Nephron (organoid): ENCODE measurements at regions not wholly inside any gene's neighbourhood (a gene's known extent, or its start where the extent isn't known, plus 50 kb on each side); places are given as distances from the start of the nearest gene placed in this dataset.

Experiments
- H3K27ac Mint-ChIP-seq, 3 experiments: 2 replicates each; pipeline ENCODE4 v1.8.0; 2020; ENCODE audit warnings: mixed read lengths in 3 of 3, mild to moderate bottlenecking in 2 of 3, moderate library complexity in 1 of 3
- H3K27me3 Mint-ChIP-seq: 2 replicates; pipeline ENCODE4 v1.8.0; 2021; ENCODE audit warnings: low read depth, mild to moderate bottlenecking, moderate library complexity, mixed read lengths
- H3K36me3 Mint-ChIP-seq: 2 replicates; pipeline ENCODE4 v1.8.0; 2020; ENCODE audit warnings: low read depth, mixed read lengths
- H3K4me1 Mint-ChIP-seq: 2 replicates; pipeline ENCODE4 v1.8.0; 2020; ENCODE audit warnings: mixed read lengths
- H3K4me3 Mint-ChIP-seq, 3 experiments: 2 replicates each; pipeline ENCODE4 v1.8.0; 2020; ENCODE audit warnings: mild to moderate bottlenecking in 3 of 3, mixed read lengths in 3 of 3, moderate library complexity in 2 of 3
- H3K9me3 Mint-ChIP-seq: 2 replicates; pipeline ENCODE4 v1.8.0; 2020; ENCODE audit warnings: mixed read lengths
- CTCF ChIP-seq, 3 experiments: fragments of 200-600 bp; sonication (generic); IDR thresholded peaks; one replicate each; pipeline ENCODE4 v1.5.0; 2021; ENCODE audit warnings: antibody characterized with exemption in 3 of 3; ENCODE audit not compliant: unreplicated experiment in 3 of 3

GRCh38 chr13:59205501-59205900 is 958.2 kb downstream of the DIAPH3 start:
- H3K36me3 Mint-ChIP-seq, result no peaks in the 10 kb centered on the region
- no peak overlapping the region for H3K27ac Mint-ChIP-seq
- no peak for TF ChIP-seq CTCF (IDR thresholded peaks at IDR 0.05; ENCODE audit: unreplicated experiment in 3 of 3)
- no peaks in the 10 kb centered on the region for H3K27me3 Mint-ChIP-seq
- H3K9me3 Mint-ChIP-seq, result peaks cover 9% of the 10 kb centered on the region
- H3K4me1 Mint-ChIP-seq, result peaks cover 20% of the 10 kb centered on the region
- no peak overlapping the region for H3K4me3 Mint-ChIP-seq

GRCh38 chr13:59208405-59209195 is 955.1 kb downstream of the DIAPH3 start:
- no peaks in the 10 kb centered on the region for H3K27me3 Mint-ChIP-seq
- TF ChIP-seq CTCF (IDR thresholded peaks at IDR 0.05; ENCODE audit: unreplicated experiment in 3 of 3), result no peak
- H3K4me3 Mint-ChIP-seq, result no peak overlapping the region
- peaks cover 42% of the 10 kb centered on the region for H3K4me1 Mint-ChIP-seq
- peak overlapping the region; percentile 80 to 94 (median 92) for H3K27ac Mint-ChIP-seq
- no peaks in the 10 kb centered on the region for H3K36me3 Mint-ChIP-seq
- H3K9me3 Mint-ChIP-seq, result peaks cover 3% of the 10 kb centered on the region

GRCh38 chr13:59210543-59210942 is 953.2 kb downstream of the DIAPH3 start:
- Mint-ChIP-seq H3K4me3 (peak overlapping the region in 1 of 3 experiments; percentile 8), H3K4me1 (peaks cover 42% of the 10 kb centered on the region), H3K27me3 (no peaks in the 10 kb centered on the region), H3K36me3 (no peaks in the 10 kb centered on the region), H3K9me3 (peaks cover 3% of the 10 kb centered on the region), H3K27ac (peak overlapping the region; percentile 92 to 94 (median 93))
- no peak for TF ChIP-seq CTCF (IDR thresholded peaks at IDR 0.05; ENCODE audit: unreplicated experiment in 3 of 3)

DNA sequence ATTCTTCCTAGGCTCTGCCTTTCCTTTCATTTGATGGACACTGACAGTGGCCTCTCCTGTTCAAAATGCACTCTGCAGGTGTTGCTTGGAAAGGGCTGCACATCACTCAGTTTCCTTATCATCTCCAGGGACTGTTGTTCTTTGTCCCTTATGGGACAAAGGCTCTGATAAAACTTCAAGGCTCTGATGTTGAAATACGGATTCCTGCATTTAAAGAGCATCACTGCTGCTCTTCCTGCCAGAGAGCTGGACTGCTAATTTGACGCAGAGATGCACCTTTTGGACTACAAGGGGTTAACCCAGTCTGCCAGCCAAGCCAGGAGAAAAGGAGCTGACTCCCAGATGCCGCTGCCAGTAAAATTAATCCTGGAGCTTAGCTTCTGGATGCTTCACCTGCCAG is 952.1 kb downstream of the DIAPH3 start:
- Mint-ChIP-seq H3K27ac (peak overlapping the region; percentile 92 to 94 (median 93)), H3K9me3 (peaks cover 3% of the 10 kb centered on the region), H3K36me3 (no peaks in the 10 kb centered on the region), H3K4me3 (no peak overlapping the region), H3K27me3 (no peaks in the 10 kb centered on the region), H3K4me1 (peaks cover 42% of the 10 kb centered on the region)
- TF ChIP-seq CTCF (IDR thresholded peaks at IDR 0.05; ENCODE audit: unreplicated experiment in 3 of 3), result no peak

GRCh38 chr13:59229401-59229800 is 934.3 kb downstream of the DIAPH3 start:
- Mint-ChIP-seq H3K9me3 (peaks cover 6% of the 10 kb centered on the region), H3K4me3 (no peak overlapping the region), H3K4me1 (no peaks in the 10 kb centered on the region), H3K27me3 (no peaks in the 10 kb centered on the region), H3K27ac (no peak overlapping the region), H3K36me3 (no peaks in the 10 kb centered on the region)
- TF ChIP-seq CTCF (IDR thresholded peaks at IDR 0.05; ENCODE audit: unreplicated experiment in 3 of 3), result no peak

- H3K27me3 Mint-ChIP-seq, result no peaks in the 10 kb centered on the region
- no peak overlapping the region for H3K27ac Mint-ChIP-seq
- H3K9me3 Mint-ChIP-seq, result peaks cover 6% of the 10 kb centered on the region
- H3K4me1 Mint-ChIP-seq, result no peaks in the 10 kb centered on the region
- no peak overlapping the region for H3K4me3 Mint-ChIP-seq
- no peak for TF ChIP-seq CTCF (IDR thresholded peaks at IDR 0.05; ENCODE audit: unreplicated experiment in 3 of 3)
- H3K36me3 Mint-ChIP-seq, result no peaks in the 10 kb centered on the region
Observed at GRCh38 chr13:59229861-59230260, 933.9 kb downstream of the DIAPH3 start.
